GM21360 (cell line): ENCODE measurements at regions not wholly inside any gene's neighbourhood (a gene's known extent, or its start where the extent isn't known, plus 50 kb on each side); places are given as distances from the start of the nearest gene placed in this dataset.
"Not testable (repeated sequence)": the region's sequence is repeated elsewhere in the genome, so short reads cannot be mapped to it uniquely, and the experiment has no call there.

Source experiments
- ATAC-seq: cut with Tn5 transposase; IDR thresholded peaks from one replicate; pipeline ENCODE4 v1.9.1; 2021; ENCODE audit warnings: mild to moderate bottlenecking, moderate library complexity; ENCODE audit not compliant: unreplicated experiment

- ATAC-seq: no peak
Measured at GRCh38 chr3:190193210-190193609, 72.5 kb upstream of the P3H2 start.

DNA sequence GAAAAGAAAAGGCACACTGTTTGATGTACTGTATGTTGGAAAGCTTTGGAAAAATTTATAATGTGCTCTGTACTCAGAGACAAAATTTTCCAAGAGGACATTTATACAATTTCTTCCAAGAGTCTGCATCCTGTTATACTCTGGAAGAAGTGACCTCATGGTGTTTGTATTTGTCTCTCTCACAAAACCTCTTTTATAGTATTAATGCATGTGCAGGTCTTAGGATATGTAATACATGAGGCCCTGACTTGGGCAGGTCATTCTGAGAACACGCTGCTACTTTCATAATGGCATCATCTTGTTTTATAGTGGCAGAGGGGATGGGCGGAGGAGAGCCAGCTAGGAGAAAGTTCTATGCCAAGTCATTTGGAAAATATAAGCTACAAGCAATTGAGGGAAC is 72.0 kb upstream of the P3H2 start:
- ATAC-seq: no peak

DNA sequence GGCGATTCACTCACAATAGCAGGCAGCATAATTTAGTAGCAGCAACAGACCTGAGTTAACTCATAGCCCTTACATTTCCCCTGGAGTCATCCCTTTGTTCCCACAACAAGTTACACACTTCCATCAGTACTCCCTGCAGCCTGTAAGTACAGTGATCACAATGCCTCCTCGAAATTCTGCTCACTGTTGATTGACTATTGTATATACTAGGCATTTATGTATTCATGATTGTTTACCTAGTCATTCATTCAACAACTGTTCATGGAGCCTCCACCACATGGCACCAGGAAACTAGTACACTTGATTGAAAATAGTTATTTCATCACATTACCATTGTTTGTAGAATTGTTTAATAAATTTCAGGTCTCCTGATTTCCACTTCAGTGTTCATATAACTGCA is 71.4 kb upstream of the P3H2 start:
- ATAC-seq: no peak

DNA sequence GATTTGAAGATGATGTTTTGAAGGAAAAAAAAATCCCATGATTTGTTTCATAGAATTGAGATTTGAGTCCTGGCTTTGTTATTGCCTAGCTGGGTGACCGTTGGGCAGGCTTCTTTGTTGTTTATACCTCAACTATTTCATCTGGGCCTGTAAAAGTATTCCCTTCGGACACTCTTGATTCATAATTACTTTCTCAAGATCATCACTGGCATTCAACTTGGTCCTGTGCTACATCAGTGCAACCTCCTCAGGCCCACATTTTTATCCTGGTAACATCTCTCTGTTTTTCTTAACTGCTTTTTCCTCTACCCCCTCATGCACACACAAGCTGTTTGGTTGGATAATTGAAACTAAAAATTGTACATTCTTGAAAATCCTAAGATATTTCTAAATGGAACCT is 67.5 kb upstream of the P3H2 start:
- no peak for ATAC-seq

GRCh38 chr3:190183121-190183520 is 62.4 kb upstream of the P3H2 start:
- no peak for ATAC-seq

GRCh38 chr3:190182418-190183043 is 61.8 kb upstream of the P3H2 start:
- ATAC-seq: no peak

DNA sequence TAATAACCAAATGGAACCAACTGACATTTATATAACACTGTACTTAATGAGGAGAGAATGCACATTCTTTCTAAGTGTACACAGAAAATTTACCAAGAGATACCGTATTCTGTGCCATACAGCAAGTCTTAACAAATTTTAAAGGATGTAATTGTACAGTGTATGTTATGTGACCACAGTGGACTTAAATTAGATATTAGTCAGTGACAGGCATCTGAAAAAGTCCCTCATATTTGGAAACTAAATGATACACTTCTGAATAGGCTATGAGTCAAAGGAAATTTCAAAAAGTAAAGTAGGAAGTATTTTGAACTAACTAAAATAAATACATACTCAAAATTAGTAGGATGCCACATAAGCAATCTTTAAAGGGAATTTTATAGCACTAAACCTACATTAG is 59.6 kb upstream of the P3H2 start:
- no peak for ATAC-seq

DNA sequence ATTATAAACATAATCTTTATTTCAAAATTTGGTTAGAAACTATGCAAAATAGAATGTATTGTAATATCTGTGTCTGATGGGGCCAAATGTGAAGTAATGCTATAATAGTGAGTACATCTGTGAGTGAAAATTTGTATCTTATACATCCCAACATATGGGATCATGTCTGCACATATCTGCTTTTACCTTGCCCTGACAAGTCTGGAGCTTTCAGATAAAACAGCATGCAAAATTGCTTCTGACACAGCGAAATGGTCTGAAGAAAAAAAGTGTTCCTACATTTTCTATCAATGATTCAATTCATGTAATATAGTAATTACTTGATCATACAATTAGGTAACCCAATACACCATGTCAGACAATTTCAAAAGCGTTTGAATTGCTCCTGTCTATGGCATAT is 58.1 kb upstream of the P3H2 start:
- ATAC-seq: no peak

GRCh38 chr3:190176933-190177525 is 56.3 kb upstream of the P3H2 start:
- ATAC-seq: not testable (repeated sequence)

DNA sequence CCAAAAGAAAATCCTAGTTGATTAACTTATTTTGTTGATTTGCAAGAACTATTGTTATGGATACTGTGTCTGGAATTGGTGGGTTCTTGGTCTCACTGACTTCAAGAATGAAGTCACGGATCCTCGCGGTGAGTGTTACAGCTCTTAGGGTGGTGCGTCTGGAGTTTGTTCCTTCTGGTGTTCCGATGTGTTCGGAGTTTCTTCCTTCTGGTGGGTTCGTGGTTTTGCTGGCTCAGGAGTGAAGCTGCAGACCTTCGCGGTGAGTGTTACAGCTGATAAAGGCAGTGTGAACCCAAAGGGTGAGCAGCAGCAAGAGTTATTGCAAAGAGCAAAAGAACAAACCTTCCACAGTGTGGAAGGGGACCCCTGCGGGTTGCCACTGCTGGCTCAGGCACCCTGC is 55.4 kb upstream of the P3H2 start:
- ATAC-seq: not testable (repeated sequence)

- ATAC-seq: no peak
Measured at GRCh38 chr3:190175490-190175889, 54.8 kb upstream of the P3H2 start.

DNA sequence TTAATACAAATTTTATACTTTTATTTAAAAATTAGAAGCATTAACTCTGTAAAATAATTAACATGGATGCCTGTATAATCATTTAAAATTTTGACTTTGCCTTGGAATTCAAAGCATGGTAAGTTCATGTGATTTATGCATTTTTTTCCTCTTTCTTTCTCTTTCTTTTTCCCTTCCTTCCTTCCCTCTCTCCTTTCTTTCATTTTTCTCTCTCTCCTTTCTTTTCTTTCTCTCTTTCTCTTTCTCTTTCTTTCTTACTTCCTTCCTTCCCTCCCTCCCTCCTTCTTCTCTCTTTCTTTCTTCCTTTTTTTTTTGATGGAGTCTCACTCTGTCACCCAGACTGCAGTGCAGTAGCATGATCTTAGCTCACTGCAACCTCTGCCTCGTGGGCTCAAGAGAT is 53.8 kb upstream of the P3H2 start:
- no peak for ATAC-seq

GRCh38 chr3:190173426-190173825 is 52.7 kb upstream of the P3H2 start:
- ATAC-seq: no peak

DNA sequence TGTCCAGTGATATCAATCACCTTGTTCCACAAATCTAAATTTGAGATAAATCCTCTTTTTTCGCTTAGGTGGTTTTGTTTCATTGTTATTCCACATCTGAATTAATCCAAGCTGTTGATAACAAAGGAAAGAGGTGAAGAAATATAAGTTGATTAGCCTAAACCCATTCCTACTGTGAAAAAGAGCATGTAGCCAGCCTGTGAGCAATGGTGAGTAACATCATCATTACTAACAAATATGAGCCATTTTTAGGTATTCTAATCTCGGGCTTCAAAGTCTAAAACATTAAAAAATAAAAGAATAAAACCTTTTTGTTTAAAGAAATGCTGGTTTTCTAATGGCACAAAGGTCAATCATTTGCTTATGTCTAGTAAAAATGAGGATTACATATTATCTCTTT is 52.1 kb upstream of the P3H2 start:
- ATAC-seq: no peak
